Osteoblast (primary cell): ENCODE measurements at regions not wholly inside any gene's neighbourhood (a gene's known extent, or its start where the extent isn't known, plus 50 kb on each side); places are given as distances from the start of the nearest gene placed in this dataset.

Experiments
- DNase-seq: peaks from one replicate; pipeline ENCODE4 v3.0.0; 2011; ENCODE audit warnings: low spot score, mixed read lengths; ENCODE audit not compliant: insufficient read length; ENCODE audit errors: missing footprints
- H2AFZ ChIP-seq: 2 replicates; pipeline ENCODE4 v1.6.0; 2011; ENCODE audit warnings: mild to moderate bottlenecking, low read length
- H3K27ac ChIP-seq: 2 replicates; pipeline ENCODE4 v1.5.1; 2011; ENCODE audit warnings: mild to moderate bottlenecking, low read depth, low read length, moderate library complexity
- H3K27me3 ChIP-seq: 2 replicates; pipeline ENCODE4 v1.6.0; 2012; ENCODE audit warnings: mild to moderate bottlenecking, control low read depth, inconsistent platforms, low read length, moderate library complexity; ENCODE audit not compliant: insufficient read depth
- H3K36me3 ChIP-seq: 2 replicates; pipeline ENCODE4 v1.5.1; 2011; ENCODE audit warnings: mild to moderate bottlenecking, low read length, control low read depth, moderate library complexity; ENCODE audit not compliant: insufficient read depth
- H3K4me1 ChIP-seq: 2 replicates; pipeline ENCODE4 v1.5.1; 2011; ENCODE audit warnings: mild to moderate bottlenecking, low read length, control low read depth, moderate library complexity; ENCODE audit not compliant: insufficient read depth
- H3K4me2 ChIP-seq: 2 replicates; pipeline ENCODE4 v1.6.0; 2011; ENCODE audit warnings: mild to moderate bottlenecking, low read length; ENCODE audit not compliant: insufficient read depth
- H3K4me3 ChIP-seq: fragments of 200-600 bp; sonication (generic); 3 replicates; pipeline ENCODE4 v1.5.1; 2012; ENCODE audit warnings: mild to moderate bottlenecking, low read length, inconsistent platforms; ENCODE audit not compliant: insufficient read depth
- H3K79me2 ChIP-seq: 2 replicates; pipeline ENCODE4 v1.6.0; 2012; ENCODE audit warnings: mild to moderate bottlenecking, low read length, control low read depth, inconsistent platforms; ENCODE audit not compliant: insufficient read depth
- H3K9me3 ChIP-seq: 2 replicates; pipeline ENCODE4 v1.5.1; 2011; ENCODE audit warnings: low read depth, low read length, control low read depth
- H4K20me1 ChIP-seq: 2 replicates; pipeline ENCODE4 v1.6.0; 2012; ENCODE audit warnings: mild to moderate bottlenecking, low read length, control low read depth; ENCODE audit not compliant: insufficient read depth
- TF ChIP-seq, protein P1 (sequence below): IDR thresholded peaks from 2 replicates; pipeline ENCODE4 v1.5.1; 2011; ENCODE audit warnings: mild to moderate bottlenecking, low read depth, low read length, moderate library complexity; ENCODE audit errors: extremely low read depth

DNA sequence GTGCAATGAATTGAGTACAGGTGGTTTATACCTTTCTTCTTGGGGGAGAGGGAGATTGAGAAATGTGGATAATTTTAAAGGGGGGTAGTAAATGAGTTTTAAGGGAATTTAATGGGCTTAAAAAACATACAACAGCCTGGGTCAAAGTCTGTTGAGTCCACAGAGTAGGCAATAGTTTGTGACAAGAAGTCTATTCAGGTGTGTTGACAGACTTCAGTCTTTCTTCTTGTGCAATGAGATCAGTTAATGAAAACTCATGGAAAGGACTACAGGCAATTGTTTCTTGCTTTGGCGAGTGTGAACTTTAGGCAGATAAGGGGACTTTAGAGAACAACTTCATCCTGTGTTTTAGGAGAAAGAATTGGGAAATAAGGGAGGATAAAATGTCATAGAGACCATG is 507.8 kb upstream of the CA10 start:
- DNase-seq, result no peak
- H3K4me2 ChIP-seq, result no peak overlapping the region
- TF ChIP-seq, protein P1, sequence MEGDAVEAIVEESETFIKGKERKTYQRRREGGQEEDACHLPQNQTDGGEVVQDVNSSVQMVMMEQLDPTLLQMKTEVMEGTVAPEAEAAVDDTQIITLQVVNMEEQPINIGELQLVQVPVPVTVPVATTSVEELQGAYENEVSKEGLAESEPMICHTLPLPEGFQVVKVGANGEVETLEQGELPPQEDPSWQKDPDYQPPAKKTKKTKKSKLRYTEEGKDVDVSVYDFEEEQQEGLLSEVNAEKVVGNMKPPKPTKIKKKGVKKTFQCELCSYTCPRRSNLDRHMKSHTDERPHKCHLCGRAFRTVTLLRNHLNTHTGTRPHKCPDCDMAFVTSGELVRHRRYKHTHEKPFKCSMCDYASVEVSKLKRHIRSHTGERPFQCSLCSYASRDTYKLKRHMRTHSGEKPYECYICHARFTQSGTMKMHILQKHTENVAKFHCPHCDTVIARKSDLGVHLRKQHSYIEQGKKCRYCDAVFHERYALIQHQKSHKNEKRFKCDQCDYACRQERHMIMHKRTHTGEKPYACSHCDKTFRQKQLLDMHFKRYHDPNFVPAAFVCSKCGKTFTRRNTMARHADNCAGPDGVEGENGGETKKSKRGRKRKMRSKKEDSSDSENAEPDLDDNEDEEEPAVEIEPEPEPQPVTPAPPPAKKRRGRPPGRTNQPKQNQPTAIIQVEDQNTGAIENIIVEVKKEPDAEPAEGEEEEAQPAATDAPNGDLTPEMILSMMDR, result no peak
- H3K4me3 ChIP-seq, result no peak overlapping the region
- no peaks in the 10 kb centered on the region for H3K36me3 ChIP-seq
- H3K27ac ChIP-seq, result no peak overlapping the region
- H3K27me3 ChIP-seq, result no peaks in the 10 kb centered on the region
- H3K79me2 ChIP-seq, result no peaks in the 10 kb centered on the region
- H4K20me1 ChIP-seq, result no peaks in the 10 kb centered on the region
- no peaks in the 10 kb centered on the region for H3K4me1 ChIP-seq
- H2AFZ ChIP-seq, result no peak overlapping the region
- no peaks in the 10 kb centered on the region for H3K9me3 ChIP-seq

GRCh38 chr17:52660692-52661091 is 502.2 kb upstream of the CA10 start:
- no peak for DNase-seq
- no peaks in the 10 kb centered on the region for H3K4me1 ChIP-seq
- H4K20me1 ChIP-seq, result no peaks in the 10 kb centered on the region
- no peak overlapping the region for H2AFZ ChIP-seq
- no peaks in the 10 kb centered on the region for H3K36me3 ChIP-seq
- H3K27ac ChIP-seq, result no peak overlapping the region
- H3K27me3 ChIP-seq, result no peaks in the 10 kb centered on the region
- H3K79me2 ChIP-seq, result no peaks in the 10 kb centered on the region
- no peak overlapping the region for H3K4me2 ChIP-seq
- H3K4me3 ChIP-seq, result no peak overlapping the region
- TF ChIP-seq, protein P1, result no peak
- no peaks in the 10 kb centered on the region for H3K9me3 ChIP-seq

- H3K4me2 ChIP-seq, result no peak overlapping the region
- no peak overlapping the region for H3K4me3 ChIP-seq
- no peaks in the 10 kb centered on the region for H3K27me3 ChIP-seq
- H3K4me1 ChIP-seq, result no peaks in the 10 kb centered on the region
- TF ChIP-seq, protein P1, result no peak
- no peak overlapping the region for H3K27ac ChIP-seq
- no peaks in the 10 kb centered on the region for H4K20me1 ChIP-seq
- H3K36me3 ChIP-seq, result no peaks in the 10 kb centered on the region
- no peaks in the 10 kb centered on the region for H3K79me2 ChIP-seq
- no peak overlapping the region for H2AFZ ChIP-seq
- DNase-seq, result no peak
- H3K9me3 ChIP-seq, result no peaks in the 10 kb centered on the region
These were observed 494.5 kb upstream of the CA10 start for GRCh38 chr17:52653014-52653413.

GRCh38 chr17:52648995-52649394 is 490.5 kb upstream of the CA10 start:
- TF ChIP-seq, protein P1, result no peak
- DNase-seq, result no peak
- no peaks in the 10 kb centered on the region for H3K4me1 ChIP-seq

More at GRCh38 chr17:52648995-52649394, 490.5 kb upstream of the CA10 start:
- H3K9me3 ChIP-seq, result no peaks in the 10 kb centered on the region
- H3K4me3 ChIP-seq, result no peak overlapping the region
- H3K36me3 ChIP-seq, result no peaks in the 10 kb centered on the region
- no peak overlapping the region for H3K27ac ChIP-seq
- H3K4me2 ChIP-seq, result no peak overlapping the region
- H2AFZ ChIP-seq, result no peak overlapping the region
- no peaks in the 10 kb centered on the region for H3K27me3 ChIP-seq
- no peaks in the 10 kb centered on the region for H4K20me1 ChIP-seq
- H3K79me2 ChIP-seq, result no peaks in the 10 kb centered on the region
